ENCODE measurements at regions not wholly inside any gene's neighbourhood (a gene's known extent, or its start where the extent isn't known, plus 50 kb on each side); places are given as distances from the start of the nearest gene placed in this dataset.

DNA sequence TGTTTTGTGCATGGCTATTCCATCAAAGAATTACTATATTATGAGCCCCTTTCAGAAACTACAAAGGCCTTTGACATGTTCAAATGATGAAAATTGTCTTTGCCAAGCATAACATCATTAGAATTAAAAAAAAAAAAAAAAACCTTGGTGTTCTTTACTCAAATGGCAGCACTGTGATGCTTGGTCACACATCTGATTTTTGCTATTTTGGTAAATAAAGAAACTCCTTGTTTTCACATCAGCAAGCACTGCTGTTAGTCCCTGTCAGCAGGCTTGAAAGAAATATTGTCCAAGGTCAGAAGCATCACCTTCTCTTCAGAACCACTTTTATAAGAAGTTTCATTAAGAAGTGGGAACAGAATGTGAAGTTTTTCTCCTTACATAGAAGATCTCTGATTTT lies 537.3 kb downstream of the MFSD1 start:
- no peak overlapping the region for H3K4me3 ChIP-seq (ENCODE audit: low read depth in 1 of 2, low read length in 1 of 2)
- H3K9me3 ChIP-seq = no peaks in the 10 kb centered on the region
- H3K27me3 ChIP-seq = no peaks in the 10 kb centered on the region
- H3K27ac ChIP-seq = no peak overlapping the region
- TF ChIP-seq CTCF (IDR thresholded peaks at IDR 0.05) = no peak
- H3K4me1 ChIP-seq (ENCODE audit: control insufficient read depth in 1 of 2, insufficient read depth in 1 of 2, low read depth in 1 of 2, low read length in 1 of 2) = no peaks in the 10 kb centered on the region
- H3K36me3 ChIP-seq = no peaks in the 10 kb centered on the region

DNA sequence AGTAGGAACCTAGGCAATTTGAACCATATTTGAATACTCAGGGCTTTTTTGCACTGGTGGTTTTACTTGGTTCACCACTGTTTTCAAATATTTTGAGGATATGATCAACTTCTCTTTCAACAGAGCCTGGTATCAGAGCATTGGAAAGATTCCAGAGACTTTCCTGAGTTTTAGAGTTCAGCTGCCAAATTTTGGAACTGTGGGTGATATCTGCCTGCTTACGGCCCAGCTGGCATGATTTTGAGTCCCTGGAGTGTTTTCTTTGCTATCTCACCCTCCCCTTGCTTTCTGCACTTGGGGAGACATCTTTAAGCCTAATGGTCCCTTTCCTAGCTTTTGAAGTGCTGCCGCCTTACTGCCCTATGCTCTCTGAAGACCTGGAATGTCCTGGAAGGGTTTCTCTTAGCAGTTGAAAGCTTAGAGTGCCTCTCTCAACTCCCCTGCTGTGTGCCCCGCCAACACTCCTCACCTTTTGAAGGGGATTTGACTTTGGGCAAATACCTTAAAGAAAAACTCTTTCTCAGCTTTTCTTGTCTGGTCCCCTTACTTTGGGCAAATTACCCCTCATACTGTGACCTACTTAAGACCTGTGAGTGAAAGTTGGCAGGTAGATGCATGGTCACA lies 539.1 kb downstream of the MFSD1 start:
- no peak for TF ChIP-seq CTCF (IDR thresholded peaks at IDR 0.05)
- Histone ChIP-seq H3K4me1 (ENCODE audit: control insufficient read depth in 1 of 2, insufficient read depth in 1 of 2, low read depth in 1 of 2, low read length in 1 of 2) (no peaks in the 10 kb centered on the region), H3K27ac (no peak overlapping the region), H3K4me3 (ENCODE audit: low read depth in 1 of 2, low read length in 1 of 2) (no peak overlapping the region), H3K9me3 (no peaks in the 10 kb centered on the region), H3K36me3 (no peaks in the 10 kb centered on the region), H3K27me3 (no peaks in the 10 kb centered on the region)

GRCh38 chr3:159346271-159346903 lies 544.5 kb downstream of the MFSD1 start:
- Histone ChIP-seq H3K9me3 (no peaks in the 10 kb centered on the region), H3K27ac (no peak overlapping the region), H3K36me3 (no peaks in the 10 kb centered on the region), H3K27me3 (no peaks in the 10 kb centered on the region), H3K4me1 (ENCODE audit: control insufficient read depth in 1 of 2, insufficient read depth in 1 of 2, low read depth in 1 of 2, low read length in 1 of 2) (no peaks in the 10 kb centered on the region), H3K4me3 (ENCODE audit: low read depth in 1 of 2, low read length in 1 of 2) (no peak overlapping the region)
- TF ChIP-seq CTCF (IDR thresholded peaks at IDR 0.05) = no peak

- H3K4me1 ChIP-seq (ENCODE audit: control insufficient read depth in 1 of 2, insufficient read depth in 1 of 2, low read depth in 1 of 2, low read length in 1 of 2) = no peaks in the 10 kb centered on the region
Measured at GRCh38 chr3:159348431-159348830, 546.6 kb downstream of the MFSD1 start.

GRCh38 chr3:159356606-159357005 lies 554.8 kb downstream of the MFSD1 start:
- Histone ChIP-seq H3K9me3 (no peaks in the 10 kb centered on the region), H3K4me3 (ENCODE audit: low read depth in 1 of 2, low read length in 1 of 2) (no peak overlapping the region), H3K4me1 (ENCODE audit: control insufficient read depth in 1 of 2, insufficient read depth in 1 of 2, low read depth in 1 of 2, low read length in 1 of 2) (no peaks in the 10 kb centered on the region), H3K27me3 (no peaks in the 10 kb centered on the region), H3K27ac (no peak overlapping the region), H3K36me3 (no peaks in the 10 kb centered on the region)
- no peak for TF ChIP-seq CTCF (IDR thresholded peaks at IDR 0.05)

More at GRCh38 chr3:159348431-159348830, 546.6 kb downstream of the MFSD1 start:
- no peaks in the 10 kb centered on the region for H3K9me3 ChIP-seq
- no peaks in the 10 kb centered on the region for H3K27me3 ChIP-seq
- H3K36me3 ChIP-seq = no peaks in the 10 kb centered on the region
- no peak for TF ChIP-seq CTCF (IDR thresholded peaks at IDR 0.05)
- no peak overlapping the region for H3K4me3 ChIP-seq (ENCODE audit: low read depth in 1 of 2, low read length in 1 of 2)
- H3K27ac ChIP-seq = no peak overlapping the region

All from neutrophil (primary cell).